HepG2 (cell line): ENCODE measurements at regions not wholly inside any gene's neighbourhood (a gene's known extent, or its start where the extent isn't known, plus 50 kb on each side); places are given as distances from the start of the nearest gene placed in this dataset.

Source experiments
- MAZ ChIP-seq, 2 experiments: sonication (generic) in 1 of 2; formaldehyde crosslinking in 1 of 2; IDR thresholded peaks; 2 replicates each; pipeline versions ENCODE4 v1.5.0 to v1.6.1; 2012 to 2020; ENCODE audit warnings: low read depth in 2 of 2, mild to moderate bottlenecking in 2 of 2, borderline replicate concordance in 1 of 2, improper control_type of control experiment in 1 of 2, low read length in 1 of 2, missing genetic modification reagents in 1 of 2, moderate library complexity in 1 of 2
- MYC ChIP-seq: sonication (generic); formaldehyde crosslinking; IDR thresholded peaks from 2 replicates; pipeline ENCODE4 v1.9.0; 2021; ENCODE audit warnings: missing genetic modification reagents, borderline replicate concordance
- POLR2AphosphoS5 ChIP-seq: IDR thresholded peaks from 2 replicates; pipeline ENCODE4 v1.6.1; 2012; ENCODE audit warnings: low read depth, low read length
- SMAD3 ChIP-seq: sonication (generic); formaldehyde crosslinking; IDR thresholded peaks from 2 replicates; pipeline ENCODE4 v1.4.0; 2020; ENCODE audit warnings: missing genetic modification reagents
- TCF7 ChIP-seq: sonication (generic); IDR thresholded peaks from 2 replicates; pipeline ENCODE4 v1.6.1; 2016; ENCODE audit warnings: antibody characterized with exemption, low read depth
- ZBTB21 ChIP-seq: sonication (generic); formaldehyde crosslinking; IDR thresholded peaks from 2 replicates; pipeline ENCODE4 v1.4.0; 2020; ENCODE audit warnings: missing genetic modification reagents
- ZBTB40 ChIP-seq, 2 experiments: fragments of 450-650 bp in 1 of 2; sonication (generic) in 1 of 2; formaldehyde crosslinking in 1 of 2; IDR thresholded peaks; 2 replicates each; pipeline versions ENCODE4 v1.6.1 to v1.8.0; 2016 to 2022; ENCODE audit warnings: antibody characterized with exemption in 1 of 2, mild to moderate bottlenecking in 1 of 2, missing genetic modification reagents in 1 of 2
- ZBTB42 ChIP-seq: sonication (generic); formaldehyde crosslinking; IDR thresholded peaks from 2 replicates; pipeline ENCODE4 v1.5.0; 2020; ENCODE audit warnings: mild to moderate bottlenecking, missing genetic modification reagents
- ZNF572 ChIP-seq: sonication (generic); formaldehyde crosslinking; IDR thresholded peaks from 2 replicates; pipeline ENCODE4 v1.5.1; 2020; ENCODE audit warnings: mild to moderate bottlenecking, missing genetic modification reagents
- ZNF644 ChIP-seq: IDR thresholded peaks from 2 replicates; pipeline ENCODE4 v1.6.1; 2016; ENCODE audit warnings: low read depth
- TF ChIP-seq, protein P1 (sequence below): sonication (generic); formaldehyde crosslinking; IDR thresholded peaks from 2 replicates; pipeline ENCODE4 v1.5.0; 2020; ENCODE audit warnings: mild to moderate bottlenecking, missing genetic modification reagents, moderate library complexity
- TF ChIP-seq, protein P2 (sequence below): sonication (generic); formaldehyde crosslinking; IDR thresholded peaks from 2 replicates; pipeline ENCODE4 v1.4.0; 2020; ENCODE audit warnings: mild to moderate bottlenecking, low read depth, missing genetic modification reagents
- TF ChIP-seq, protein P3 (sequence below): IDR thresholded peaks from 2 replicates; pipeline ENCODE4 v1.6.1; 2012; ENCODE audit warnings: inconsistent platforms

- TF ChIP-seq POLR2AphosphoS5 (no peak), TCF7 (no peak), ZBTB42 (CRISPR knock-in tag) (no peak), ZBTB40 (IDR thresholded peaks at IDR 0.05) (no peak), ZBTB40 (CRISPR knock-in tag; IDR thresholded peaks at IDR 0.05) (no peak), ZNF644 (no peak), MAZ (IDR thresholded peaks at IDR 0.05; ENCODE audit: borderline replicate concordance, low read depth, low read length) (no peak), MAZ (CRISPR knock-in tag; IDR thresholded peaks at IDR 0.05; ENCODE audit: low read depth) (no peak), SMAD3 (no peak), ZNF572 (CRISPR knock-in tag) (no peak), ZBTB21 (no peak), MYC (CRISPR knock-in tag) (no peak)
- TF ChIP-seq, protein P1, sequence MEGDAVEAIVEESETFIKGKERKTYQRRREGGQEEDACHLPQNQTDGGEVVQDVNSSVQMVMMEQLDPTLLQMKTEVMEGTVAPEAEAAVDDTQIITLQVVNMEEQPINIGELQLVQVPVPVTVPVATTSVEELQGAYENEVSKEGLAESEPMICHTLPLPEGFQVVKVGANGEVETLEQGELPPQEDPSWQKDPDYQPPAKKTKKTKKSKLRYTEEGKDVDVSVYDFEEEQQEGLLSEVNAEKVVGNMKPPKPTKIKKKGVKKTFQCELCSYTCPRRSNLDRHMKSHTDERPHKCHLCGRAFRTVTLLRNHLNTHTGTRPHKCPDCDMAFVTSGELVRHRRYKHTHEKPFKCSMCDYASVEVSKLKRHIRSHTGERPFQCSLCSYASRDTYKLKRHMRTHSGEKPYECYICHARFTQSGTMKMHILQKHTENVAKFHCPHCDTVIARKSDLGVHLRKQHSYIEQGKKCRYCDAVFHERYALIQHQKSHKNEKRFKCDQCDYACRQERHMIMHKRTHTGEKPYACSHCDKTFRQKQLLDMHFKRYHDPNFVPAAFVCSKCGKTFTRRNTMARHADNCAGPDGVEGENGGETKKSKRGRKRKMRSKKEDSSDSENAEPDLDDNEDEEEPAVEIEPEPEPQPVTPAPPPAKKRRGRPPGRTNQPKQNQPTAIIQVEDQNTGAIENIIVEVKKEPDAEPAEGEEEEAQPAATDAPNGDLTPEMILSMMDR (CRISPR knock-in tag) = no peak
- TF ChIP-seq, protein P2, sequence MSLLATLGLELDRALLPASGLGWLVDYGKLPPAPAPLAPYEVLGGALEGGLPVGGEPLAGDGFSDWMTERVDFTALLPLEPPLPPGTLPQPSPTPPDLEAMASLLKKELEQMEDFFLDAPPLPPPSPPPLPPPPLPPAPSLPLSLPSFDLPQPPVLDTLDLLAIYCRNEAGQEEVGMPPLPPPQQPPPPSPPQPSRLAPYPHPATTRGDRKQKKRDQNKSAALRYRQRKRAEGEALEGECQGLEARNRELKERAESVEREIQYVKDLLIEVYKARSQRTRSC = no peak
- TF ChIP-seq, protein P3, sequence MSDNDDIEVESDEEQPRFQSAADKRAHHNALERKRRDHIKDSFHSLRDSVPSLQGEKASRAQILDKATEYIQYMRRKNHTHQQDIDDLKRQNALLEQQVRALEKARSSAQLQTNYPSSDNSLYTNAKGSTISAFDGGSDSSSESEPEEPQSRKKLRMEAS = no peak
These were observed 773.4 kb downstream of the EFNB2 start for GRCh38 chr13:105762096-105762495.
